ENCODE measurements at regions not wholly inside any gene's neighbourhood (a gene's known extent, or its start where the extent isn't known, plus 50 kb on each side); places are given as distances from the start of the nearest gene placed in this dataset.

- ATAC-seq (no peak), DNase-seq (no peak)
- intact Hi-C loops (cut with DNase I): no loop called here
Observed at GRCh38 chr2:56684327-56684726, 500.5 kb downstream of the CCDC85A start.

DNA sequence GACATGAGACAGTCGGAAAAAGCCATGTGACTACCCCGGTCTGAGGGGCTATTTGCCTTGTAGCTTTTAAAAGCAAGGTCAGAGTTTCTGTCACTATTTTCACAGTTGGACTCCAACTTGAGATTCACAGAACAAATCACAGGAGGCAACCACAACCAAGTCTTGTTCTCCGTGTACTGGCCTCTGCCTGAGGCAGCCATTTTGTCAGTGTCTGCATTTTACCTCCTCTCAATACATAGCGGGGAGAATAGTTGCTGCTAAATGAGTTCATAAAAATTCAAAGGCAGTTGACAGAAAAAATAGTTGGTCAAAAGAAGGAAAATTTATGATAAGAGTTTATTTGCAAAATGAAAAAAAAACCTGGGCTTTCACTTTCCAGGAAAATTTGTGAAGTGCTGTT lies 501.4 kb downstream of the CCDC85A start:
- intact Hi-C loops (cut with DNase I): no loop called here
- ATAC-seq: no peak
- no peak for DNase-seq

GRCh38 chr2:56687169-56687568 lies 503.4 kb downstream of the CCDC85A start:
- intact Hi-C loops (cut with DNase I): no loop called here
- ATAC-seq: no peak

DNA sequence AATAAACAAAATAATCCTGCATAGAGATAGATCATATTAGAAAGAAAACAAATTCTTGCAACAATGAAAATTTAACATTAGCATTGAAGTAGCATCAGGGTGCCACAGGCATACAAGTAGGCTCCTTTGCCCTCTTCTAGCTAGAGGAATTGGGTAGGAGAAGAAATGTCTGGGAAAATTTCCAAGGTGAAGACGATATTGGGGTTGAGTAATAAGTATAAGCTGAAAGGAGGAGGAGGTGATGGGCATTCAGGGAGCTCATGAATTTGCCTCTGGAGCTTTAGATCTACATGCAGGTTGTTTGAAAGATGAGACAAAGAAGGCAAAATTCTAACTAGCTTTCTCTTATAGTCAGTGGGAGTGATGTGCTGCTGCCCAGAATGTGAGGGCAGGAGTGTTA lies 504.9 kb downstream of the CCDC85A start:
- ATAC-seq (no peak), DNase-seq (no peak)
- intact Hi-C loops (cut with DNase I): no loop called here

More at GRCh38 chr2:56687169-56687568, 503.4 kb downstream of the CCDC85A start:
- no peak for DNase-seq

DNA sequence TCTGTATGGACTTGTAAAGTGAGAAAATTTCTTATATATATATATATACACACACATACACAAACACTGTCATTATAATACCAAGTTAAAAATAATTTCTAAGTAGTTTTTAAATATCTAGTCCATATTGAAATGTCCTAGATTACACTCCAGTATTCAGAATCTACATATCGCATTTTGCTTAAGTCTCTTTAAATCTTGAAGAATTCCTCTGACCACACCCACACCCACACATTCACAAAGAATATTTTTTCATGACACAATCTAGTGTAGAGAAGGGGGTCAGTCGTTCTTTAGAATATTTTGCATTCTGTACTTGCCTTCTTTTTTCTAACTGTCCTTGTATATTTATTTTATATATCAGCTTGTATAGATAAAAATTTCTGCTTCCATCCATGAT lies 509.7 kb downstream of the CCDC85A start:
- intact Hi-C loops (cut with DNase I): no loop called here
- ATAC-seq (no peak), DNase-seq (no peak)

- intact Hi-C loops (cut with DNase I): no loop called here
- ATAC-seq (no peak), DNase-seq (no peak)
Observed at GRCh38 chr2:56703001-56703400, 519.2 kb downstream of the CCDC85A start.

DNA sequence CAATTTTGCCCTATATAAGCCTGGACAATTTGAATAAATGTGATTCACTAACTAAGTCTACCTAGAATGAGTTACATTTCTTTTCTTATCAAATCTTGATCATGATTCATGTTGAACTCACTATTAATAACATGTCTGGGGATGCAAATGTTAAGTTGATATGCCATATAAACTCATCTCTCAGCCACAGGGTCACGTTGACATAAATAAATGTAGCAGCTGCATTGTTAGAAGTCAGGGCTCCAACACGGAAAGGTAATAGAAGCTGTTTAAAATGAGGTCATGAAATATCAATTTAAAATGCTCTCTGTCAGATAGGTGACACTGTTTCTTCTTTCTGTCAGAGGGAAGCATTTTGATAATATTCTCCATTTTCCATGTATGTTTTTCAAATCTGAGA lies 521.9 kb downstream of the CCDC85A start:
- ATAC-seq (no peak), DNase-seq (no peak)
- intact Hi-C loops (cut with DNase I): no loop called here

- ATAC-seq (no peak), DNase-seq (no peak)
- intact Hi-C loops (cut with DNase I): no loop called here
Observed at GRCh38 chr2:56707218-56707617, 523.4 kb downstream of the CCDC85A start.

DNA sequence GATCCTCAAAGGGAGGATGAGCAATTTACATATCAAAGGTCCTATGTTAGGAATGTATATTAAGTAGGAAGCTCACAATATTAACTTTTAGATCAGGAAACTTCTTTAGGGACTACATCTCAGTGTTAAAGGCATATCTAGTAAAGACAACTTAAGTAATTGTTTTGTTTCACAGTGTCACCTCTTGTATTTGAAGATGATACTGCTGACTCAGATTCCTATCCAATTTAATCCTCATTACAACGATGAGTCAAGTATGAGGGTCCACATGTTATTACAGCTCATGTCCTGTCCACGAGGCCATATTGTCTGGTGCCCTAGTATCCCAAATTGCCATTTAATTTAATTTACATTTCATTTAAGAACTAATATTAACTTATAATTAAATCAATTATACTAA lies 523.9 kb downstream of the CCDC85A start:
- no peak for DNase-seq
- ATAC-seq: no peak
- intact Hi-C loops (cut with DNase I): no loop called here

- intact Hi-C loops (cut with DNase I): no loop called here
- no peak for DNase-seq
- no peak for ATAC-seq
Observed at GRCh38 chr2:56709181-56709580, 525.4 kb downstream of the CCDC85A start.

DNA sequence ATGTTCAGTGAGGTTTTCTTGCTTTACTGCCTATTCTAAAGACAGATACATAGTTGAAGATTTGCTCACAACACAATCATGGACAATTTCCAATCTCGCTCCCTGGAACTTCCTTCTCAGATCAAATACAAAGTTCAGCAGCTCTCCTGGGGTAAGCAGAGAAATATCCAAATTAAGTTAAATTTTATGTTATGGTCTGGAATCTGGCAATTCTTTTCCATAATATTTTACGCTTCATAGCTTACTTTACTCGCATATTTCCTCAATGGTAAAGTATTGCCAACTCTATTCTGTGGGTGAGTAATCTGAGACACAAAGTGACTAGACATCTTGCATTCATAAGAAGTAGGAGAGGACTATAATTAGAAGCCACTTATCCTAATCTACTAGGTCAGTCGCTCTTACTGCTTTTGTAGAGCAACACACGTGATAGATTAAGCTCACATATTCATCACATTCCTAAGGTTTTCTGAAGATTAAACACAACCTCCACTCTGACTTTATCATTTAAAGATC lies 529.4 kb downstream of the CCDC85A start:
- ATAC-seq: peak in 1 of 2 donors; percentile 17
- intact Hi-C loops (cut with DNase I): no loop called here
- no peak for DNase-seq

DNA sequence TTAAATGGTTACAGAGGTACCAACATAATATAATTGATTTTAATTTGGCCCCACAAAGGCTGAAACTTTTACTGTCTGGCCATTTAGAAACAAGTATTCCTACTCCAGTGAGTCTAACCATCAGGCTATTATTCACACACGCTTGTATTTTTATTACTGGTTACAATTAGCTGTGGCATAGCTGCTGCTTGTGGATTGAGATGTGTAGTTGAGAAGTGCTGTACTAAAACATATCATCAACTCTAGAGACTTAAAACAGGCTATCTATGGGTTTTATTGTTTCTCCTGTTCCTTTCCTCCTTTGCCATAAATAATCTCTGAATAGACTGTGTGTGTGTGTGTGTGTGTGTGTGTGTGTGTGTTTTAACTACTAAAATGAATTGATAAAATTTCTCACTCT lies 530.2 kb downstream of the CCDC85A start:
- intact Hi-C loops (cut with DNase I): no loop called here
- ATAC-seq: no peak

GRCh38 chr2:56714400-56714799 lies 530.6 kb downstream of the CCDC85A start:
- intact Hi-C loops (cut with DNase I): no loop called here
- DNase-seq (no peak), ATAC-seq (no peak)

More for the DNA sequence above, 530.2 kb downstream of the CCDC85A start:
- DNase-seq: no peak

DNA sequence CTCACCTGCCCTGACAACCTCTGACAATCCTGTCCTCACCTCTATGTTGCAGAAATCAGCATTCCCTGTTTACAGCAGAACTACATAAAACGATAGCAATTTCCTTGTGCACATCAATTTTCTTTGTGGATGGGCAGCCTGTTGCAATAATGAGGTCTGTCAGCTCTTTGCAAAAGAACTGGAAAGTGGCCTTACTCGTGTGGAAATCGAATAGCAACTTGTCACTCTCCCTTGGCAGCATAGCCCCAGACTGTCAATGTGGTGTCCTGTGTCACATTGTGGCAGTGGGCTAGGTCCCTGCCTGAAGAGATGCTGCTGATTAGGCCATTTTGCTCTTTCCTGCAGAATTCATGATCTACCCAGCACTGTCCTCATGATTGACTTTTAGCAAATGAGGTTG lies 531.9 kb downstream of the CCDC85A start:
- ATAC-seq: no peak
- DNase-seq: no peak
- intact Hi-C loops (cut with DNase I): no loop called here

- DNase-seq: no peak
- no peak for ATAC-seq
- intact Hi-C loops (cut with DNase I): no loop called here
Observed at GRCh38 chr2:56718413-56718812, 534.6 kb downstream of the CCDC85A start.

GRCh38 chr2:56729212-56729611 lies 545.4 kb downstream of the CCDC85A start:
- peak in 1 of 2 donors; percentile 39 for ATAC-seq
- intact Hi-C loops (cut with DNase I): no loop called here
- no peak for DNase-seq

DNA sequence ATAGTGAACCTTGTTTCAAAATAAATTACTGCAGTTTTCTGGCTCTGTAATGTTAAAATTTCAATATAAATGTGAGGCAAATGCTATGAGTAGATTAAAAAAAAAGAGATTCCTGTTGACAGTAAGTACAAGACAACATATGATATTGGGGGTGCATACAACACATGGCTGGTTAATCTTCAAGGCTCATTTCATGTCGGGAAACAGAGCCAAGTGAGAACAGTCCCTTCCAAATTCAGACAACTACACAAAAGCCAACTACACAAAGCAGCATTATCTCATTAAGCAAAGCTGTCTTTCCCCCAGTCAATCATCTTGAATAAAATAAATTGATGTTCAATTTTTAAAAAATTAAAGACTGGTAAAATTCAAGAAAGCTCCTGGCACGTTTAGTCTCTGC lies 549.2 kb downstream of the CCDC85A start:
- no peak for ATAC-seq
- intact Hi-C loops (cut with DNase I): no loop called here
- no peak for DNase-seq

- DNase-seq: no peak
- no peak for ATAC-seq
- intact Hi-C loops (cut with DNase I): no loop called here
Observed at GRCh38 chr2:56739413-56739812, 555.6 kb downstream of the CCDC85A start.

DNA sequence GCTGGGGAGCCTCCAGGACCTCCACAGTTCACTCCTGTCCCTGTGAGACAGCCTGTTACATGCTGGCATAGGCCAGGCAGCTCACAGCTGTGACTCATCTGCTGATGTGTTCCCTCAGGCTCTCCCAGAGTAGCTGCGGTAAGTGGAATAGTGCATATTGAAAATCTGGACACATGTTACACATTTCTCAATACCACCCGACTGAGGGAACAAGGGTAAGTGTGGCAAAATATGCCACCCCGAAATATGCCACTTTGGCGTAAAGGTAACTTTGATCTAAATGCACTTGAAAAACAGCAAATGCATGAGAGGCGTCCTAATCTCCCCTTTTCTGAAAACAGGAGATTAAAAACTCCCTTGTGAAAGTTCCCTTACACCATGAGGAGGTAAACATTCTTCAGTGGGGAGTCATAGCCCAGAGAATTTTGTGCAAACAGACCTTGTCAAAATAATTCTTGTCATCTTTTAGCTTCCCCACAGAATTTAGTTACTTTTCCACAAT lies 557.9 kb downstream of the CCDC85A start:
- intact Hi-C loops (cut with DNase I): no loop called here
- ATAC-seq: peak; percentile 84 to 98
- peak; percentile 38 for DNase-seq

- no peak for DNase-seq
- no peak for ATAC-seq
- intact Hi-C loops (cut with DNase I): no loop called here
Observed at GRCh38 chr2:56743807-56744206, 560.0 kb downstream of the CCDC85A start.

- intact Hi-C loops (cut with DNase I): loop anchor here (2.0 to 5.0 kb wide), 3 partner anchors 460 to 558 kb away; no protein-coding TSS in a partner anchor
- ATAC-seq: no peak
- DNase-seq: no peak
Observed at GRCh38 chr2:56749152-56749752, 565.5 kb downstream of the CCDC85A start.

All from left cardiac atrium (tissue), 4 donors.